ENCODE measurements at regions not wholly inside any gene's neighbourhood (a gene's known extent, or its start where the extent isn't known, plus 50 kb on each side); places are given as distances from the start of the nearest gene placed in this dataset.

GRCh38 chr7:17617857-17618651 is 319.6 kb downstream of the AHR start:
- H3K27ac ChIP-seq (ENCODE audit: low read depth, low read length): no peak overlapping the region
- POLR2A ChIA-PET: no interaction called here
- no peaks in the 10 kb centered on the region for H3K27me3 ChIP-seq (ENCODE audit: control insufficient read depth, insufficient read depth, low read length)
- no peak overlapping the region for H3K4me3 ChIP-seq (ENCODE audit: low read depth, low read length)
- H3K9me3 ChIP-seq (ENCODE audit: control insufficient read depth, insufficient read depth, low read length): peaks cover 6% of the 10 kb centered on the region; the same call in 1 of the 2 replicates
- DNase-seq (ENCODE audit: low read depth, low spot score): no peak
- CTCF ChIA-PET: interaction anchor here (1.0 kb wide), 1 partner anchor 23 kb away, joined by 4 read pairs; no protein-coding TSS in a partner anchor
- no peak for TF ChIP-seq CTCF (IDR thresholded peaks at IDR 0.05; ENCODE audit: low read depth, low read length)

GRCh38 chr7:17618652-17618974 is 320.2 kb downstream of the AHR start:
- DNase-seq (ENCODE audit: low read depth, low spot score): no peak
- ChIA-PET POLR2A (no interaction called here), CTCF (interaction anchor here (1.0 kb wide), 1 partner anchor 22 kb away, joined by 3 read pairs; no protein-coding TSS in a partner anchor)
- no peaks in the 10 kb centered on the region for H3K27me3 ChIP-seq (ENCODE audit: control insufficient read depth, insufficient read depth, low read length)
- no peak for TF ChIP-seq CTCF (IDR thresholded peaks at IDR 0.05; ENCODE audit: low read depth, low read length)
- H3K27ac ChIP-seq (ENCODE audit: low read depth, low read length): no peak overlapping the region
- no peak overlapping the region for H3K4me3 ChIP-seq (ENCODE audit: low read depth, low read length)
- peaks cover under 1% of the 10 kb centered on the region; the same call in 1 of the 2 replicates for H3K9me3 ChIP-seq (ENCODE audit: control insufficient read depth, insufficient read depth, low read length)

- TF ChIP-seq CTCF (IDR thresholded peaks at IDR 0.05; ENCODE audit: low read depth, low read length): no peak
- H3K27ac ChIP-seq (ENCODE audit: low read depth, low read length): no peak overlapping the region
- no peak overlapping the region for H3K4me3 ChIP-seq (ENCODE audit: low read depth, low read length)
- ChIA-PET CTCF (interaction anchor here (1.0 kb wide), 1 partner anchor 21 kb away, joined by 3 read pairs; no protein-coding TSS in a partner anchor), POLR2A (no interaction called here)
- no peaks in the 10 kb centered on the region for H3K27me3 ChIP-seq (ENCODE audit: control insufficient read depth, insufficient read depth, low read length)
- no peaks in the 10 kb centered on the region for H3K9me3 ChIP-seq (ENCODE audit: control insufficient read depth, insufficient read depth, low read length)
- no peak for DNase-seq (ENCODE audit: low read depth, low spot score)
Observed at GRCh38 chr7:17619196-17619818, 320.9 kb downstream of the AHR start.

GRCh38 chr7:17620566-17620965 is 319.7 kb downstream of the SNX13 start:
- DNase-seq (ENCODE audit: low read depth, low spot score): no peak
- Histone ChIP-seq H3K27ac (ENCODE audit: low read depth, low read length) (no peak overlapping the region), H3K4me3 (ENCODE audit: low read depth, low read length) (no peak overlapping the region), H3K27me3 (ENCODE audit: control insufficient read depth, insufficient read depth, low read length) (no peaks in the 10 kb centered on the region), H3K9me3 (ENCODE audit: control insufficient read depth, insufficient read depth, low read length) (no peaks in the 10 kb centered on the region)
- TF ChIP-seq CTCF (IDR thresholded peaks at IDR 0.05; ENCODE audit: low read depth, low read length): no peak
- ChIA-PET POLR2A (interaction anchor here (0.5 kb wide), 1 partner anchor 13 kb away, joined by 3 read pairs; no protein-coding TSS in a partner anchor), CTCF (no interaction called here)

- no peak overlapping the region for H3K4me3 ChIP-seq (ENCODE audit: low read depth, low read length)
- POLR2A ChIA-PET: no interaction called here
- CTCF ChIA-PET: interaction anchor here (1.6 kb wide), 1 partner anchor 19 kb away, joined by 3 read pairs; no protein-coding TSS in a partner anchor
- no peak for DNase-seq (ENCODE audit: low read depth, low spot score)
- no peak overlapping the region for H3K27ac ChIP-seq (ENCODE audit: low read depth, low read length)
- no peaks in the 10 kb centered on the region for H3K9me3 ChIP-seq (ENCODE audit: control insufficient read depth, insufficient read depth, low read length)
- no peaks in the 10 kb centered on the region for H3K27me3 ChIP-seq (ENCODE audit: control insufficient read depth, insufficient read depth, low read length)
- TF ChIP-seq CTCF (IDR thresholded peaks at IDR 0.05; ENCODE audit: low read depth, low read length): no peak
Observed at GRCh38 chr7:17622451-17622850, 317.8 kb downstream of the SNX13 start.
